SK-N-SH (cell line): ENCODE measurements at regions not wholly inside any gene's neighbourhood (a gene's known extent, or its start where the extent isn't known, plus 50 kb on each side); places are given as distances from the start of the nearest gene placed in this dataset.

ENCODE experiments used
- CTCF ChIA-PET: fragments of 300-600, 350-600 bp; formaldehyde crosslinking; extraction: SDS; loops from one replicate; lab custom pipeline; 2021; lab: Yijun Ruan, JAX
- POLR2A ChIA-PET: fragments of 350-600 bp; sonication (Branson Sonifier 250); formaldehyde crosslinking; extraction: SDS; loops from one replicate; lab custom pipeline; 2020; ENCODE audit warnings: antibody characterized with exemption, inconsistent platforms; lab: Yijun Ruan, JAX
- DNase-seq: peaks from one replicate; pipeline ENCODE4 v3.0.0; 2012
- H2AFZ ChIP-seq: fragments of 200-600 bp; sonication (generic); 2 replicates; pipeline ENCODE4 v1.8.1; 2016; ENCODE audit warnings: antibody characterized with exemption, mild to moderate bottlenecking, low read depth
- H3F3A ChIP-seq: fragments of 200-600 bp; sonication (generic); replicated peaks from 2 replicates; pipeline ENCODE3; 2016; ENCODE audit warnings: antibody characterized with exemption, mild to moderate bottlenecking; ENCODE audit not compliant: insufficient read depth
- H3K27ac ChIP-seq, 2 experiments: fragments of 200-500 bp in 1 of 2; fragments of 200-600 bp in 1 of 2; sonication (Bioruptor generic) in 1 of 2; sonication (generic), shearing (Covaris generic) in 1 of 2; 2 replicates each; pipeline versions ENCODE4 v1.5.1 to v1.6.1; 2014 to 2016; ENCODE audit warnings: low read depth in 2 of 2, inconsistent platforms in 1 of 2, low read length in 1 of 2, mild to moderate bottlenecking in 1 of 2, mixed read lengths in 1 of 2
- H3K27me3 ChIP-seq: fragments of 200-600 bp; sonication (generic), shearing (Covaris generic); 2 replicates; pipeline ENCODE4 v1.6.1; 2016; ENCODE audit warnings: mixed run types; ENCODE audit not compliant: insufficient read depth
- H3K36me3 ChIP-seq, 2 experiments: fragments of 200-500 bp in 1 of 2; fragments of 200-600 bp in 1 of 2; sonication (Bioruptor generic) in 1 of 2; sonication (generic) in 1 of 2; replicated peaks in 1 of 2; 2 replicates each; pipeline versions ENCODE3 to v1.5.1; 2014 to 2016; ENCODE audit warnings: low read length in 1 of 2, mild to moderate bottlenecking in 1 of 2; ENCODE audit not compliant: insufficient read depth in 2 of 2, control insufficient read depth in 1 of 2
- H3K4me1 ChIP-seq, 2 experiments: fragments of 200-500 bp in 1 of 2; fragments of 200-600 bp in 1 of 2; sonication (Bioruptor generic) in 1 of 2; sonication (generic), shearing (Covaris generic) in 1 of 2; 2 replicates each; pipeline versions ENCODE4 v1.5.1 to v1.6.1; 2014 to 2016; ENCODE audit warnings: low read depth in 1 of 2, low read length in 1 of 2, mixed run types in 1 of 2; ENCODE audit not compliant: insufficient read depth in 2 of 2, control insufficient read depth in 1 of 2
- H3K4me2 ChIP-seq: fragments of 200-600 bp; sonication (generic), shearing (Covaris generic); 2 replicates; pipeline ENCODE4 v1.6.1; 2017; ENCODE audit warnings: mixed run types
- H3K4me3 ChIP-seq, 2 experiments: fragments of 200-500 bp in 1 of 2; fragments of 200-600 bp in 1 of 2; sonication (Bioruptor generic) in 1 of 2; sonication (generic), shearing (Covaris generic) in 1 of 2; 2 replicates each; pipeline versions ENCODE4 v1.5.1 to v1.8.1; 2014 to 2016; ENCODE audit warnings: low read depth in 2 of 2, inconsistent platforms in 1 of 2, low read length in 1 of 2, mild to moderate bottlenecking in 1 of 2, mixed read lengths in 1 of 2, moderate library complexity in 1 of 2
- H3K79me2 ChIP-seq: fragments of 200-600 bp; sonication (generic); 2 replicates; pipeline ENCODE4 v1.8.1; 2017; ENCODE audit warnings: mild to moderate bottlenecking; ENCODE audit not compliant: insufficient read depth
- H3K9ac ChIP-seq: fragments of 200-600 bp; sonication (generic); 2 replicates; pipeline ENCODE4 v1.6.1; 2017; ENCODE audit warnings: mixed run types
- H3K9me2 ChIP-seq: fragments of 200-600 bp; sonication (generic); 2 replicates; pipeline ENCODE4 v1.6.1; 2017; ENCODE audit warnings: mixed run types
- H3K9me3 ChIP-seq: fragments of 200-600 bp; sonication (generic); 2 replicates; pipeline ENCODE4 v1.6.1; 2017; ENCODE audit warnings: mixed run types, mild to moderate bottlenecking, moderate library complexity
- H4K20me1 ChIP-seq: fragments of 200-600 bp; sonication (generic); 2 replicates; pipeline ENCODE4 v1.6.1; 2017; ENCODE audit warnings: mild to moderate bottlenecking, mixed run types; ENCODE audit not compliant: insufficient read depth
- EZH2phosphoT487 ChIP-seq: fragments of 200-600 bp; sonication (generic); IDR thresholded peaks from 2 replicates; pipeline ENCODE4 v1.6.1; 2017; ENCODE audit warnings: low read depth, mixed run types, mild to moderate bottlenecking, antibody characterized with exemption, moderate library complexity, borderline replicate concordance
- FOXM1 ChIP-seq: IDR thresholded peaks from 2 replicates; pipeline ENCODE4 v1.4.0; 2012; ENCODE audit warnings: low read depth, mild to moderate bottlenecking
- GATA2 ChIP-seq: sonication (generic); formaldehyde crosslinking; IDR thresholded peaks from 2 replicates; pipeline ENCODE4 v1.5.0; 2020; ENCODE audit warnings: mild to moderate bottlenecking, missing genetic modification reagents
- JUND ChIP-seq: IDR thresholded peaks from 2 replicates; pipeline ENCODE4 v1.4.0; 2012
- MXI1 ChIP-seq: IDR thresholded peaks from 2 replicates; pipeline ENCODE4 v1.6.1; 2012; ENCODE audit warnings: mild to moderate bottlenecking, low read depth, low read length, improper control_type of control experiment
- NFIC ChIP-seq: IDR thresholded peaks from 2 replicates; pipeline ENCODE4 v1.4.0; 2012; ENCODE audit warnings: borderline replicate concordance
- NRF1 ChIP-seq: IDR thresholded peaks from 2 replicates; pipeline ENCODE4 v1.6.1; 2012; ENCODE audit warnings: low read depth, mild to moderate bottlenecking, low read length
- RAD21 ChIP-seq: IDR thresholded peaks from 2 replicates; pipeline ENCODE4 v1.6.1; 2012; ENCODE audit warnings: mild to moderate bottlenecking, low read length
- RFX5 ChIP-seq: IDR thresholded peaks from 2 replicates; pipeline ENCODE4 v1.6.1; 2012; ENCODE audit warnings: mild to moderate bottlenecking, improper control_type of control experiment, low read length
- RXRA ChIP-seq: IDR thresholded peaks from 2 replicates; pipeline ENCODE4 v1.4.0; 2012; ENCODE audit warnings: low read depth, mild to moderate bottlenecking, borderline replicate concordance
- SMC3 ChIP-seq: IDR thresholded peaks from 2 replicates; pipeline ENCODE4 v1.6.1; 2012; ENCODE audit warnings: low read depth, low read length, improper control_type of control experiment
- TCF12 ChIP-seq: IDR thresholded peaks from 2 replicates; pipeline ENCODE4 v1.4.0; 2012
- TF ChIP-seq, protein P1 (sequence below): fragments of 150-350 bp; IDR thresholded peaks from 2 replicates; pipeline ENCODE4 v1.6.1; 2016; ENCODE audit warnings: mild to moderate bottlenecking, low read depth, low read length
- TF ChIP-seq, protein P2 (sequence below): fragments of 150-350 bp; IDR thresholded peaks from 2 replicates; pipeline ENCODE4 v1.6.1; 2017; ENCODE audit warnings: antibody characterized with exemption, low read length, low read depth, borderline replicate concordance
- TF ChIP-seq, protein P3 (sequence below): IDR thresholded peaks from 2 replicates; pipeline ENCODE4 v1.4.0; 2012; ENCODE audit warnings: low read depth, borderline replicate concordance
- TF ChIP-seq, protein P4 (sequence below): IDR thresholded peaks from 2 replicates; pipeline ENCODE4 v1.4.0; 2012; ENCODE audit warnings: low read depth
- TF ChIP-seq, protein P5 (sequence below): IDR thresholded peaks from 2 replicates; pipeline ENCODE4 v1.6.1; 2012; ENCODE audit warnings: mild to moderate bottlenecking, low read depth, low read length, moderate library complexity

DNA sequence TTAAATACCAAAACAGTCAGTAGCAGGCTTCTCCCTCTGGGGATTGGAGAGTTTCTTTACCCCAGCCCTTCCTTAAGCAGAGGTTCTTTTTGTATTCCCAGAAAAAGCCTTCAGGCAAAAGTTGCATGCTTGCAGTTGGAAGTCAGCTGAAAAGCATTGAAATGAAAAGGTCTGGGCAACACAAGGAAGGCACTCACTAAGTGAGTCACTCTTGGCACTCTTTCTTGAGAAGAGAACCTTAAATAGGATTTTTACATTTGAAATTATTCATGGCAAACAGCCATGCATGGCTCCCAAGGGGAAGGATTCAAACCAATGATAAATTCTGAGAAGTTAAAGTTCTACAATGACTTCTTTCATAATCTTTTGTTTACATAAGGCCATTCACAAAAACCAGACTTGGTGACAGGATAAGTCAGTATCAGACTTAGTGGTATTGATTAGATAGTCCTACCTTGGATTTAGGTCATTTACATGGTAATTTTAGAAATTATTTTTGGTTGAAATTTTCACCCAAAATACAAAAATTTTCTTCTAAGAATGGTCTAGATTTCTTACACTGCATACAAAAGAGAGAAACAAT lies 2068.9 kb downstream of the PCDH7 start:
- TF ChIP-seq, protein P1, sequence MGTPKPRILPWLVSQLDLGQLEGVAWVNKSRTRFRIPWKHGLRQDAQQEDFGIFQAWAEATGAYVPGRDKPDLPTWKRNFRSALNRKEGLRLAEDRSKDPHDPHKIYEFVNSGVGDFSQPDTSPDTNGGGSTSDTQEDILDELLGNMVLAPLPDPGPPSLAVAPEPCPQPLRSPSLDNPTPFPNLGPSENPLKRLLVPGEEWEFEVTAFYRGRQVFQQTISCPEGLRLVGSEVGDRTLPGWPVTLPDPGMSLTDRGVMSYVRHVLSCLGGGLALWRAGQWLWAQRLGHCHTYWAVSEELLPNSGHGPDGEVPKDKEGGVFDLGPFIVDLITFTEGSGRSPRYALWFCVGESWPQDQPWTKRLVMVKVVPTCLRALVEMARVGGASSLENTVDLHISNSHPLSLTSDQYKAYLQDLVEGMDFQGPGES = no peak
- TF ChIP-seq MXI1 (no peak), EZH2phosphoT487 (no peak), RXRA (no peak), JUND (no peak), TCF12 (no peak), SMC3 (no peak), GATA2 (CRISPR knock-in tag) (no peak), RAD21 (no peak), NRF1 (no peak), NFIC (no peak), FOXM1 (no peak), RFX5 (no peak)
- TF ChIP-seq, protein P2, sequence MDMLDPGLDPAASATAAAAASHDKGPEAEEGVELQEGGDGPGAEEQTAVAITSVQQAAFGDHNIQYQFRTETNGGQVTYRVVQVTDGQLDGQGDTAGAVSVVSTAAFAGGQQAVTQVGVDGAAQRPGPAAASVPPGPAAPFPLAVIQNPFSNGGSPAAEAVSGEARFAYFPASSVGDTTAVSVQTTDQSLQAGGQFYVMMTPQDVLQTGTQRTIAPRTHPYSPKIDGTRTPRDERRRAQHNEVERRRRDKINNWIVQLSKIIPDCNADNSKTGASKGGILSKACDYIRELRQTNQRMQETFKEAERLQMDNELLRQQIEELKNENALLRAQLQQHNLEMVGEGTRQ = no peak
- TF ChIP-seq, protein P3, sequence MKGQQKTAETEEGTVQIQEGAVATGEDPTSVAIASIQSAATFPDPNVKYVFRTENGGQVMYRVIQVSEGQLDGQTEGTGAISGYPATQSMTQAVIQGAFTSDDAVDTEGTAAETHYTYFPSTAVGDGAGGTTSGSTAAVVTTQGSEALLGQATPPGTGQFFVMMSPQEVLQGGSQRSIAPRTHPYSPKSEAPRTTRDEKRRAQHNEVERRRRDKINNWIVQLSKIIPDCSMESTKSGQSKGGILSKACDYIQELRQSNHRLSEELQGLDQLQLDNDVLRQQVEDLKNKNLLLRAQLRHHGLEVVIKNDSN = no peak
- TF ChIP-seq, protein P4, sequence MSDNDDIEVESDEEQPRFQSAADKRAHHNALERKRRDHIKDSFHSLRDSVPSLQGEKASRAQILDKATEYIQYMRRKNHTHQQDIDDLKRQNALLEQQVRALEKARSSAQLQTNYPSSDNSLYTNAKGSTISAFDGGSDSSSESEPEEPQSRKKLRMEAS = no peak
- TF ChIP-seq, protein P5, sequence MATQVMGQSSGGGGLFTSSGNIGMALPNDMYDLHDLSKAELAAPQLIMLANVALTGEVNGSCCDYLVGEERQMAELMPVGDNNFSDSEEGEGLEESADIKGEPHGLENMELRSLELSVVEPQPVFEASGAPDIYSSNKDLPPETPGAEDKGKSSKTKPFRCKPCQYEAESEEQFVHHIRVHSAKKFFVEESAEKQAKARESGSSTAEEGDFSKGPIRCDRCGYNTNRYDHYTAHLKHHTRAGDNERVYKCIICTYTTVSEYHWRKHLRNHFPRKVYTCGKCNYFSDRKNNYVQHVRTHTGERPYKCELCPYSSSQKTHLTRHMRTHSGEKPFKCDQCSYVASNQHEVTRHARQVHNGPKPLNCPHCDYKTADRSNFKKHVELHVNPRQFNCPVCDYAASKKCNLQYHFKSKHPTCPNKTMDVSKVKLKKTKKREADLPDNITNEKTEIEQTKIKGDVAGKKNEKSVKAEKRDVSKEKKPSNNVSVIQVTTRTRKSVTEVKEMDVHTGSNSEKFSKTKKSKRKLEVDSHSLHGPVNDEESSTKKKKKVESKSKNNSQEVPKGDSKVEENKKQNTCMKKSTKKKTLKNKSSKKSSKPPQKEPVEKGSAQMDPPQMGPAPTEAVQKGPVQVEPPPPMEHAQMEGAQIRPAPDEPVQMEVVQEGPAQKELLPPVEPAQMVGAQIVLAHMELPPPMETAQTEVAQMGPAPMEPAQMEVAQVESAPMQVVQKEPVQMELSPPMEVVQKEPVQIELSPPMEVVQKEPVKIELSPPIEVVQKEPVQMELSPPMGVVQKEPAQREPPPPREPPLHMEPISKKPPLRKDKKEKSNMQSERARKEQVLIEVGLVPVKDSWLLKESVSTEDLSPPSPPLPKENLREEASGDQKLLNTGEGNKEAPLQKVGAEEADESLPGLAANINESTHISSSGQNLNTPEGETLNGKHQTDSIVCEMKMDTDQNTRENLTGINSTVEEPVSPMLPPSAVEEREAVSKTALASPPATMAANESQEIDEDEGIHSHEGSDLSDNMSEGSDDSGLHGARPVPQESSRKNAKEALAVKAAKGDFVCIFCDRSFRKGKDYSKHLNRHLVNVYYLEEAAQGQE = no peak
- H3K9ac ChIP-seq = no peak overlapping the region
- H3K4me3 ChIP-seq = no peak overlapping the region
- no peaks in the 10 kb centered on the region for H3K36me3 ChIP-seq
- ChIA-PET CTCF (no interaction called here), POLR2A (no interaction called here)
- no peaks in the 10 kb centered on the region for H3F3A ChIP-seq
- H4K20me1 ChIP-seq = no peaks in the 10 kb centered on the region
- H3K27me3 ChIP-seq = no peaks in the 10 kb centered on the region
- H3K4me1 ChIP-seq = no peaks in the 10 kb centered on the region
- peaks cover 3% of the 10 kb centered on the region; the same call in 1 of the 2 replicates for H3K9me2 ChIP-seq
- no peaks in the 10 kb centered on the region for H3K9me3 ChIP-seq
- no peak for DNase-seq
- no peaks in the 10 kb centered on the region for H3K79me2 ChIP-seq
- H2AFZ ChIP-seq = no peak overlapping the region
- no peak overlapping the region for H3K27ac ChIP-seq
- H3K4me2 ChIP-seq = no peak overlapping the region
